T-helper 22 cell (primary cell): ENCODE measurements at regions not wholly inside any gene's neighbourhood (a gene's known extent, or its start where the extent isn't known, plus 50 kb on each side); places are given as distances from the start of the nearest gene placed in this dataset.

Experiments
- DNase-seq: peaks from one replicate; pipeline ENCODE4 v3.0.0-alpha.2; 2020; ENCODE audit warnings: low read depth

- no peak for DNase-seq
Observed at GRCh38 chr10:78162853-78163252, 129.2 kb downstream of the RPS24 start.

- DNase-seq, result no peak
Observed at GRCh38 chr10:78164702-78165101, 131.0 kb downstream of the RPS24 start.

- DNase-seq, result no peak
Observed at GRCh38 chr10:78165172-78165571, 131.5 kb downstream of the RPS24 start.

- no peak for DNase-seq
Observed at GRCh38 chr10:78165617-78166016, 132.0 kb downstream of the RPS24 start.

- DNase-seq, result no peak
Observed at GRCh38 chr10:78166261-78166660, 132.6 kb downstream of the RPS24 start.

GRCh38 chr10:78169214-78169613, 135.6 kb downstream of the RPS24 start:
- no peak for DNase-seq

- no peak for DNase-seq
Observed at GRCh38 chr10:78170026-78170475, 136.4 kb downstream of the RPS24 start.

GRCh38 chr10:78171633-78172400, 138.2 kb downstream of the RPS24 start:
- no peak for DNase-seq

GRCh38 chr10:78173360-78174015, 139.8 kb downstream of the RPS24 start:
- no peak for DNase-seq

- DNase-seq, result no peak
Observed at GRCh38 chr10:78175444-78176015, 141.9 kb downstream of the RPS24 start.

- DNase-seq, result no peak
Observed at GRCh38 chr10:78176320-78177317, 143.0 kb downstream of the RPS24 start.

- DNase-seq, result no peak
Observed at GRCh38 chr10:78177491-78178185, 144.0 kb downstream of the RPS24 start.

- no peak for DNase-seq
Observed at GRCh38 chr10:78178397-78178796, 144.7 kb downstream of the RPS24 start.

GRCh38 chr10:78178940-78179339, 145.3 kb downstream of the RPS24 start:
- DNase-seq, result no peak

- no peak for DNase-seq
Observed at GRCh38 chr10:78179886-78180705, 146.4 kb downstream of the RPS24 start.

GRCh38 chr10:78181381-78182055, 147.9 kb downstream of the RPS24 start:
- DNase-seq, result no peak

GRCh38 chr10:78182841-78183240, 149.2 kb downstream of the RPS24 start:
- no peak for DNase-seq

- DNase-seq, result no peak
Observed at GRCh38 chr10:78184851-78185692, 151.4 kb downstream of the RPS24 start.

GRCh38 chr10:78185693-78186055, 152.0 kb downstream of the RPS24 start:
- no peak for DNase-seq
